HS-5 (cell line): ENCODE measurements at regions not wholly inside any gene's neighbourhood (a gene's known extent, or its start where the extent isn't known, plus 50 kb on each side); places are given as distances from the start of the nearest gene placed in this dataset.

Source experiments
- DNase-seq: peaks from one replicate; pipeline ENCODE4 v3.0.0-alpha.2; 2012; ENCODE audit warnings: low read depth

- no peak for DNase-seq
These were observed 306.3 kb downstream of the TLE4 start for GRCh38 chr9:79877943-79878602.

- no peak for DNase-seq
These were observed 296.9 kb downstream of the TLE4 start for GRCh38 chr9:79868567-79869189.

GRCh38 chr9:79862921-79863890, 291.4 kb downstream of the TLE4 start:
- no peak for DNase-seq

- no peak for DNase-seq
These were observed 286.7 kb downstream of the TLE4 start for GRCh38 chr9:79858508-79858907.

- no peak for DNase-seq
These were observed 285.4 kb downstream of the TLE4 start for GRCh38 chr9:79857188-79857587.

- no peak for DNase-seq
These were observed 275.3 kb downstream of the TLE4 start for GRCh38 chr9:79847074-79847473.

- DNase-seq: peak; percentile 10
These were observed 258.0 kb downstream of the TLE4 start for GRCh38 chr9:79829566-79830302.

- no peak for DNase-seq
These were observed 252.5 kb downstream of the TLE4 start for GRCh38 chr9:79824265-79824664.

- no peak for DNase-seq
These were observed 245.8 kb downstream of the TLE4 start for GRCh38 chr9:79817438-79818004.

- no peak for DNase-seq
These were observed 241.5 kb downstream of the TLE4 start for GRCh38 chr9:79813258-79813638.

GRCh38 chr9:79812507-79813257, 240.9 kb downstream of the TLE4 start:
- no peak for DNase-seq

- no peak for DNase-seq
These were observed 240.3 kb downstream of the TLE4 start for GRCh38 chr9:79812099-79812498.

- DNase-seq: peak; percentile 68
These were observed 238.2 kb downstream of the TLE4 start for GRCh38 chr9:79809931-79810330.

GRCh38 chr9:79809316-79809876, 237.6 kb downstream of the TLE4 start:
- no peak for DNase-seq

GRCh38 chr9:79807971-79808370, 236.2 kb downstream of the TLE4 start:
- DNase-seq: no peak

GRCh38 chr9:79806086-79806485, 234.3 kb downstream of the TLE4 start:
- no peak for DNase-seq

- no peak for DNase-seq
These were observed 229.7 kb downstream of the TLE4 start for GRCh38 chr9:79801459-79801858.

- DNase-seq: no peak
These were observed 228.8 kb downstream of the TLE4 start for GRCh38 chr9:79800578-79800977.

GRCh38 chr9:79799691-79800335, 228.0 kb downstream of the TLE4 start:
- no peak for DNase-seq

GRCh38 chr9:79798450-79798849, 226.7 kb downstream of the TLE4 start:
- DNase-seq: no peak
